Endodermal cell (in vitro differentiated cells): ENCODE measurements at regions not wholly inside any gene's neighbourhood (a gene's known extent, or its start where the extent isn't known, plus 50 kb on each side); places are given as distances from the start of the nearest gene placed in this dataset.

ENCODE experiments used
- DNase-seq: peaks from one replicate; pipeline ENCODE4 v3.0.0-alpha.2; 2017
- H3K27ac ChIP-seq: 2 replicates; pipeline ENCODE4 v1.5.1; 2013; ENCODE audit warnings: mild to moderate bottlenecking, low read depth, low read length, moderate library complexity
- H3K27me3 ChIP-seq: 2 replicates; pipeline ENCODE4 v1.6.1; 2013; ENCODE audit warnings: mild to moderate bottlenecking, low read length, moderate library complexity; ENCODE audit not compliant: insufficient read depth, control insufficient read depth, poor library complexity, severe bottlenecking
- H3K36me3 ChIP-seq: 2 replicates; pipeline ENCODE4 v1.7.0; 2013; ENCODE audit warnings: mild to moderate bottlenecking, low read length, moderate library complexity; ENCODE audit not compliant: control insufficient read depth, insufficient read depth
- H3K4me1 ChIP-seq: one replicate; pipeline ENCODE4 v1.7.0; 2013; ENCODE audit warnings: low read length; ENCODE audit not compliant: control insufficient read depth, insufficient read depth
- H3K4me3 ChIP-seq: 2 replicates; pipeline ENCODE4 v1.5.1; 2013; ENCODE audit warnings: mild to moderate bottlenecking, low read length, moderate library complexity
- H3K9ac ChIP-seq: 2 replicates; pipeline ENCODE4 v1.6.1; 2013; ENCODE audit warnings: mild to moderate bottlenecking, low read length, moderate library complexity; ENCODE audit not compliant: poor library complexity, severe bottlenecking; ENCODE audit errors: extremely low read depth
- H3K9me3 ChIP-seq: 2 replicates; pipeline ENCODE4 v1.6.1; 2013; ENCODE audit warnings: mild to moderate bottlenecking, low read length, moderate library complexity; ENCODE audit not compliant: control insufficient read depth
- H3K27ac Mint-ChIP-seq: 2 replicates; pipeline ENCODE4 v1.8.0; 2020; ENCODE audit warnings: mixed read lengths
- H3K27me3 Mint-ChIP-seq: 2 replicates; pipeline ENCODE4 v1.8.0; 2021; ENCODE audit warnings: mild to moderate bottlenecking, mixed read lengths; ENCODE audit not compliant: insufficient read depth
- H3K36me3 Mint-ChIP-seq: 2 replicates; pipeline ENCODE4 v1.8.0; 2020; ENCODE audit warnings: low read depth, mixed read lengths
- H3K4me1 Mint-ChIP-seq: 2 replicates; pipeline ENCODE4 v1.8.0; 2020; ENCODE audit warnings: mixed read lengths
- H3K4me3 Mint-ChIP-seq: 2 replicates; pipeline ENCODE4 v1.8.0; 2020; ENCODE audit warnings: mild to moderate bottlenecking, moderate library complexity, mixed read lengths
- H3K9me3 Mint-ChIP-seq: 2 replicates; pipeline ENCODE4 v1.8.0; 2020; ENCODE audit warnings: mild to moderate bottlenecking, mixed read lengths
- CTCF ChIP-seq: fragments of 200-600 bp; sonication (generic); conservative IDR thresholded peaks from 2 replicates; pipeline ENCODE4 v1.5.0; 2021; ENCODE audit warnings: antibody characterized with exemption, mild to moderate bottlenecking
- WGBS, 2 experiments: methylation state at CpG; one replicate each; pipeline versions ENCODE4 v1.1.5 to v1.1.7; 2013; ENCODE audit warnings: missing lambda C conversion rate in 2 of 2, mixed read lengths in 1 of 2; ENCODE audit not compliant: insufficient coverage in 1 of 2, insufficient read length in 1 of 2; 5-methylcytosine and 5-hydroxymethylcytosine counted together

GRCh38 chr10:29843143-29843542 lies 208.4 kb upstream of the SVIL start:
- Mint-ChIP-seq H3K4me3 (no peak overlapping the region), H3K9me3 (peaks cover 2% of the 10 kb centered on the region), H3K4me1 (peaks cover 29% of the 10 kb centered on the region), H3K27me3 (no peaks in the 10 kb centered on the region), H3K36me3 (no peaks in the 10 kb centered on the region), H3K27ac (no peak overlapping the region)
- WGBS, 2 experiments, result 92 to 100% methylated on average over 1 to 5 of the region's 5 CpGs
- H3K4me1 ChIP-seq, result no peaks in the 10 kb centered on the region
- no peak overlapping the region for H3K9ac ChIP-seq
- H3K36me3 ChIP-seq, result no peaks in the 10 kb centered on the region
- H3K9me3 ChIP-seq, result peaks cover 16% of the 10 kb centered on the region
- no peak for TF ChIP-seq CTCF
- no peak overlapping the region for H3K4me3 ChIP-seq
- no peak for DNase-seq
- no peak overlapping the region for H3K27ac ChIP-seq
- H3K27me3 ChIP-seq, result no peaks in the 10 kb centered on the region

- H3K36me3 ChIP-seq, result no peaks in the 10 kb centered on the region
- peaks cover 25% of the 10 kb centered on the region for H3K4me1 Mint-ChIP-seq
- H3K27me3 Mint-ChIP-seq, result peaks cover 2% of the 10 kb centered on the region
- H3K36me3 Mint-ChIP-seq, result no peaks in the 10 kb centered on the region
- H3K9me3 ChIP-seq, result peaks cover 16% of the 10 kb centered on the region
- no peaks in the 10 kb centered on the region for H3K4me1 ChIP-seq
- H3K9ac ChIP-seq, result no peak overlapping the region
- peak; percentile 46 for TF ChIP-seq CTCF
- WGBS, 2 experiments, result 90 to 91% methylated on average over 7 to 16 of the region's 16 CpGs
- no peaks in the 10 kb centered on the region for H3K27me3 ChIP-seq
- H3K27ac ChIP-seq, result peak overlapping the region; percentile 58
- H3K9me3 Mint-ChIP-seq, result peaks cover 2% of the 10 kb centered on the region
- peak; percentile 66 for DNase-seq
- H3K27ac Mint-ChIP-seq, result peak overlapping the region; percentile 67
- H3K4me3 Mint-ChIP-seq, result no peak overlapping the region
- H3K4me3 ChIP-seq, result no peak overlapping the region
These were observed 207.2 kb upstream of the SVIL start for GRCh38 chr10:29841724-29842649.

GRCh38 chr10:29840516-29841276 lies 205.9 kb upstream of the SVIL start:
- Mint-ChIP-seq H3K9me3 (peaks cover 2% of the 10 kb centered on the region), H3K4me1 (peaks cover 24% of the 10 kb centered on the region), H3K36me3 (no peaks in the 10 kb centered on the region), H3K4me3 (no peak overlapping the region), H3K27me3 (peaks cover 2% of the 10 kb centered on the region), H3K27ac (peak overlapping the region; percentile 35)
- DNase-seq, result no peak
- Histone ChIP-seq H3K9ac (no peak overlapping the region), H3K4me3 (no peak overlapping the region), H3K27ac (no peak overlapping the region), H3K27me3 (no peaks in the 10 kb centered on the region), H3K9me3 (peaks cover 11% of the 10 kb centered on the region), H3K4me1 (no peaks in the 10 kb centered on the region), H3K36me3 (no peaks in the 10 kb centered on the region)
- no peak for TF ChIP-seq CTCF
- WGBS, 2 experiments, result 90 to 93% methylated on average over 5 to 8 of the region's 11 CpGs
